ENCODE measurements at regions not wholly inside any gene's neighbourhood (a gene's known extent, or its start where the extent isn't known, plus 50 kb on each side); places are given as distances from the start of the nearest gene placed in this dataset.

DNA sequence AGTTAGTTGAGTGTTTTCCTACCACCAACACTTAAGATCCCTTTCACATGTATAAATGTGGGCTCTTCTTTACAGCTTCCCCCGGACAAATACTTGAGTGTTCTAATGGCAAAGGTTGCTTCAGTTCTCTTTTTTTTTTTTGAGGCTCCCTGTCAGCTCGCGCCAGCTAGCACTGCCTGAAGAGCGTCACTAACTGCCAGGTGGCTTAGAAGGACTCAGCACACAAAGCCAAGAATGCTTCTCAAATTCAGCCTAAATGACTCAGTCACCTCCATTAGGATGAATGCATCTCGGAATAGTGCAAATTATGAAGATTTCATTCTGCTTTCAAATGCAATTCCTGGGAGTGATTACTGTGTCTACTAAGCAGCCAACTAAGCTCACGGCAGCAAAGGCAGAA, 150.7 kb upstream of the BTBD3 start:
- no peaks in the 10 kb centered on the region for H3K27me3 ChIP-seq (ENCODE audit: insufficient read depth, low read depth)
- no peaks in the 10 kb centered on the region for H3K9me2 ChIP-seq (ENCODE audit: insufficient read depth)
- no peaks in the 10 kb centered on the region for H3K36me3 ChIP-seq (ENCODE audit: low read depth)
- POLR2A ChIA-PET (ENCODE audit: unreplicated experiment): no interaction called here
- DNase-seq: no peak
- H3K4me3 ChIP-seq: no peak overlapping the region
- no peaks in the 10 kb centered on the region for H3K79me2 ChIP-seq (ENCODE audit: low read depth)
- H3K4me1 ChIP-seq (replicated peaks; ENCODE audit: insufficient read depth): no peaks in the 10 kb centered on the region
- TF ChIP-seq, protein P1, sequence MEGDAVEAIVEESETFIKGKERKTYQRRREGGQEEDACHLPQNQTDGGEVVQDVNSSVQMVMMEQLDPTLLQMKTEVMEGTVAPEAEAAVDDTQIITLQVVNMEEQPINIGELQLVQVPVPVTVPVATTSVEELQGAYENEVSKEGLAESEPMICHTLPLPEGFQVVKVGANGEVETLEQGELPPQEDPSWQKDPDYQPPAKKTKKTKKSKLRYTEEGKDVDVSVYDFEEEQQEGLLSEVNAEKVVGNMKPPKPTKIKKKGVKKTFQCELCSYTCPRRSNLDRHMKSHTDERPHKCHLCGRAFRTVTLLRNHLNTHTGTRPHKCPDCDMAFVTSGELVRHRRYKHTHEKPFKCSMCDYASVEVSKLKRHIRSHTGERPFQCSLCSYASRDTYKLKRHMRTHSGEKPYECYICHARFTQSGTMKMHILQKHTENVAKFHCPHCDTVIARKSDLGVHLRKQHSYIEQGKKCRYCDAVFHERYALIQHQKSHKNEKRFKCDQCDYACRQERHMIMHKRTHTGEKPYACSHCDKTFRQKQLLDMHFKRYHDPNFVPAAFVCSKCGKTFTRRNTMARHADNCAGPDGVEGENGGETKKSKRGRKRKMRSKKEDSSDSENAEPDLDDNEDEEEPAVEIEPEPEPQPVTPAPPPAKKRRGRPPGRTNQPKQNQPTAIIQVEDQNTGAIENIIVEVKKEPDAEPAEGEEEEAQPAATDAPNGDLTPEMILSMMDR (conservative IDR thresholded peaks at IDR 0.05): no peak
- TF ChIP-seq EZH2 (IDR thresholded peaks at IDR 0.05; ENCODE audit: low read depth): no peak
- H3K27ac ChIP-seq: no peak overlapping the region
- H3F3A ChIP-seq (ENCODE audit: insufficient read depth, low read depth): no peaks in the 10 kb centered on the region
- CTCF ChIA-PET: no interaction called here
- no peak overlapping the region for H2AFZ ChIP-seq
- no peaks in the 10 kb centered on the region for H4K20me1 ChIP-seq (ENCODE audit: insufficient read depth)
- BruUV-seq (replicated peaks): no TSS peak
- no peak overlapping the region for H3K4me2 ChIP-seq
- no peaks in the 10 kb centered on the region for H3K9me3 ChIP-seq (ENCODE audit: insufficient read depth, low read depth)
- intact Hi-C loops (cut with micrococcal nuclease; ENCODE audit: unreplicated experiment): no loop called here

DNA sequence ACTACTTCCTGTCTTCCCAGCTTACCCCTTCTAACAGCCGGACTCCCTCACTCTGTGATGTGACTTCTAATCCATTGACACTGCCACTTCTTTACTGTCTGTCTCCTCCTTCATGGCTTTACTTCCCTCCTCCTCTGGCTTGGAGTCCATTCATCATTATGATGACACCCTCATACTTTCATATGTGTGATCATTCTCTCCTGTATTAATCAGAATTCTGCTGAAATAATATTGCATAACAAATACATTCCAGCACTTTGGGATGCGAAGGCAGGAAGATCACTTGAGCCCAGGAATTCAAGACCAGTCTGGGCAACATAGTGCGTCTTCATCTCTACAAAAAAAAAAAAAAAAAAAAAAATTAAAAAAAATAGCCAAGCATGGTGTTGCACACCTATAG, 147.9 kb upstream of the BTBD3 start:
- intact Hi-C loops (cut with micrococcal nuclease; ENCODE audit: unreplicated experiment): no loop called here
- no peak overlapping the region for H3K4me3 ChIP-seq
- no TSS peak for BruUV-seq (replicated peaks)

DNA sequence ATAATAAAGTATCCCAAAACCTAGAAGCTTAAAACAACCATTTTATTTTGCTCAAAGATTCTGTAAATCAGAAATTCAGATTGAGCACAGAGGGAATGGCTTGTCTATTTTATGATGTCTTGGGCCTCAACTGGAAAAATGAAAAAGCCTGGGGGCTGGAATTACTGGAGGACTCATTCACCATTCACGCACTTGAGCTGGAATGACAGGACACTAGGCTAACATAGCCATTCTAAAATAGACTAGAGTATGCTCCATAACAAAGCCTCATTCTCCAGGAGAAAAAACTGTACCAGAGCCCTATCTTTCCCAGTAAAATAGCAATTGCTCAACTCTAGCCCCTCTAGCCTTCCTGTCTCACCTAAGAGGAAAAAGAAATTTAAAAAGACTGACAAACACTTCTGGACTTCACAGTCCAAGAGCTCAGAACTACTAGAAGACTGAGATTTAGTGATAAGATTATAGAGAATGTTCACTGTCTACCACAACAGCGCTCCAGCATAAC, 145.4 kb upstream of the BTBD3 start:
- ChIA-PET POLR2A (ENCODE audit: unreplicated experiment) (no interaction called here), CTCF (no interaction called here)
- no peak for DNase-seq
- intact Hi-C loops (cut with micrococcal nuclease; ENCODE audit: unreplicated experiment): no loop called here
- Histone ChIP-seq H3K4me1 (replicated peaks; ENCODE audit: insufficient read depth) (no peaks in the 10 kb centered on the region), H3K4me2 (no peak overlapping the region), H3K9me2 (ENCODE audit: insufficient read depth) (0 out of 2 replicates have a peak, but pooled peaks cover 4% of the 10 kb centered on the region), H2AFZ (no peak overlapping the region), H3K9me3 (ENCODE audit: insufficient read depth, low read depth) (no peaks in the 10 kb centered on the region), H4K20me1 (ENCODE audit: insufficient read depth) (no peaks in the 10 kb centered on the region), H3K36me3 (ENCODE audit: low read depth) (no peaks in the 10 kb centered on the region), H3F3A (ENCODE audit: insufficient read depth, low read depth) (no peaks in the 10 kb centered on the region), H3K27ac (no peak overlapping the region), H3K27me3 (ENCODE audit: insufficient read depth, low read depth) (no peaks in the 10 kb centered on the region), H3K79me2 (ENCODE audit: low read depth) (no peaks in the 10 kb centered on the region), H3K4me3 (no peak overlapping the region)
- no TSS peak for BruUV-seq (replicated peaks)
- TF ChIP-seq, protein P1 (conservative IDR thresholded peaks at IDR 0.05): no peak
- TF ChIP-seq EZH2 (IDR thresholded peaks at IDR 0.05; ENCODE audit: low read depth): no peak

More for the DNA sequence above, 147.9 kb upstream of the BTBD3 start:
- Histone ChIP-seq H3K4me2 (no peak overlapping the region), H3K27me3 (ENCODE audit: insufficient read depth, low read depth) (no peaks in the 10 kb centered on the region), H3K4me1 (replicated peaks; ENCODE audit: insufficient read depth) (no peaks in the 10 kb centered on the region), H3K79me2 (ENCODE audit: low read depth) (no peaks in the 10 kb centered on the region), H3K27ac (no peak overlapping the region), H2AFZ (no peak overlapping the region), H3K36me3 (ENCODE audit: low read depth) (no peaks in the 10 kb centered on the region), H3F3A (ENCODE audit: insufficient read depth, low read depth) (no peaks in the 10 kb centered on the region), H3K9me2 (ENCODE audit: insufficient read depth) (no peaks in the 10 kb centered on the region), H3K9me3 (ENCODE audit: insufficient read depth, low read depth) (no peaks in the 10 kb centered on the region), H4K20me1 (ENCODE audit: insufficient read depth) (no peaks in the 10 kb centered on the region)
- no peak for TF ChIP-seq EZH2 (IDR thresholded peaks at IDR 0.05; ENCODE audit: low read depth)
- TF ChIP-seq, protein P1 (conservative IDR thresholded peaks at IDR 0.05): no peak
- ChIA-PET CTCF (no interaction called here), POLR2A (ENCODE audit: unreplicated experiment) (no interaction called here)
- no peak for DNase-seq
